ENCODE measurements at regions not wholly inside any gene's neighbourhood (a gene's known extent, or its start where the extent isn't known, plus 50 kb on each side); places are given as distances from the start of the nearest gene placed in this dataset.

GRCh38 chr6:153804755-153805330 lies 234.2 kb upstream of the OPRM1 start:
- Histone ChIP-seq H3K4me3 (replicated peaks in 1 of 3) (no peak overlapping the region), H3K27ac (no peak overlapping the region), H3K4me1 (no peaks in the 10 kb centered on the region), H3K36me3 (no peaks in the 10 kb centered on the region), H3K27me3 (no peaks in the 10 kb centered on the region), H3K9me3 (no peaks in the 10 kb centered on the region)
- intact Hi-C loops (cut with DNase I), result no loop called here
- TF ChIP-seq POLR2A (IDR thresholded peaks at IDR 0.05) (no peak), CTCF (IDR thresholded peaks at IDR 0.05) (no peak)
- WGBS, 2 donors, result 26 to 49% methylated on average over 5 of the region's 5 CpGs
- peak; percentile 27 to 29 for DNase-seq

GRCh38 chr6:153801917-153802316 lies 237.1 kb upstream of the OPRM1 start:
- Histone ChIP-seq H3K27me3 (no peaks in the 10 kb centered on the region), H3K9me3 (no peaks in the 10 kb centered on the region), H3K4me3 (replicated peaks in 1 of 3) (no peak overlapping the region), H3K27ac (no peak overlapping the region), H3K36me3 (no peaks in the 10 kb centered on the region), H3K4me1 (no peaks in the 10 kb centered on the region)
- 50 to 90% methylated on average over 2 of the region's 2 CpGs for WGBS, 2 donors
- DNase-seq, result no peak
- intact Hi-C loops (cut with DNase I), result no loop called here
- no peak for TF ChIP-seq CTCF (IDR thresholded peaks at IDR 0.05)
- TF ChIP-seq POLR2A (IDR thresholded peaks at IDR 0.05), result no peak

- no peak overlapping the region for H3K27ac ChIP-seq
- TF ChIP-seq CTCF (IDR thresholded peaks at IDR 0.05), result no peak
- TF ChIP-seq POLR2A (IDR thresholded peaks at IDR 0.05), result no peak
- H3K4me1 ChIP-seq, result no peaks in the 10 kb centered on the region
- intact Hi-C loops (cut with DNase I), result no loop called here
- no peaks in the 10 kb centered on the region for H3K9me3 ChIP-seq
- H3K4me3 ChIP-seq (replicated peaks in 1 of 3), result no peak overlapping the region
- H3K36me3 ChIP-seq, result no peaks in the 10 kb centered on the region
- H3K27me3 ChIP-seq, result no peaks in the 10 kb centered on the region
- no peak for DNase-seq
- 88 to 92% methylated on average over 4 of the region's 4 CpGs for WGBS, 2 donors
Observed at GRCh38 chr6:153800580-153801188, 238.4 kb upstream of the OPRM1 start.

GRCh38 chr6:153790876-153791473 lies 248.1 kb upstream of the OPRM1 start:
- H3K4me1 ChIP-seq, result no peaks in the 10 kb centered on the region
- no peak for DNase-seq
- no peak overlapping the region for H3K4me3 ChIP-seq (replicated peaks in 1 of 3)
- peak in 2 of 6 experiments; percentile 17 to 22 for TF ChIP-seq CTCF (IDR thresholded peaks at IDR 0.05)
- no peak for TF ChIP-seq POLR2A (IDR thresholded peaks at IDR 0.05)
- WGBS, 2 donors, result 76 to 78% methylated on average over 1 of the region's 1 CpG
- no peaks in the 10 kb centered on the region for H3K9me3 ChIP-seq
- H3K27me3 ChIP-seq, result no peaks in the 10 kb centered on the region
- intact Hi-C loops (cut with DNase I), result no loop called here
- no peaks in the 10 kb centered on the region for H3K36me3 ChIP-seq
- no peak overlapping the region for H3K27ac ChIP-seq

GRCh38 chr6:153790048-153790447 lies 249.0 kb upstream of the OPRM1 start:
- 60 to 77% methylated on average over 7 of the region's 7 CpGs for WGBS, 2 donors
- intact Hi-C loops (cut with DNase I), result no loop called here
- Histone ChIP-seq H3K27ac (no peak overlapping the region), H3K9me3 (no peaks in the 10 kb centered on the region), H3K4me3 (replicated peaks in 1 of 3) (no peak overlapping the region), H3K36me3 (no peaks in the 10 kb centered on the region), H3K27me3 (no peaks in the 10 kb centered on the region), H3K4me1 (no peaks in the 10 kb centered on the region)
- no peak for TF ChIP-seq CTCF (IDR thresholded peaks at IDR 0.05)
- no peak for TF ChIP-seq POLR2A (IDR thresholded peaks at IDR 0.05)
- DNase-seq, result no peak
